ENCODE measurements at regions not wholly inside any gene's neighbourhood (a gene's known extent, or its start where the extent isn't known, plus 50 kb on each side); places are given as distances from the start of the nearest gene placed in this dataset.

- ChIA-PET POLR2A (interaction anchor here (0.5 kb wide), 1 partner anchor 22 kb away, joined by 15 read pairs; no protein-coding TSS in a partner anchor), CTCF (interaction anchor here (1.0 kb wide), 1 partner anchor 11 kb away, joined by 3 read pairs; no protein-coding TSS in a partner anchor)
- Histone ChIP-seq H3K4me3 (ENCODE audit: low read depth, low read length) (no peak overlapping the region), H3K36me3 (ENCODE audit: control insufficient read depth, insufficient read depth, low read length) (no peaks in the 10 kb centered on the region), H3K27me3 (ENCODE audit: control insufficient read depth, insufficient read depth, low read length) (no peaks in the 10 kb centered on the region)
- no peak for TF ChIP-seq CTCF (IDR thresholded peaks at IDR 0.05; ENCODE audit: insufficient read depth, low read depth, low read length)
- DNase-seq (ENCODE audit: low read depth) = no peak
These were observed 381.6 kb downstream of the SIPA1L2 start for GRCh38 chr1:232248276-232248820.

GRCh38 chr1:232247669-232248068 lies 382.3 kb downstream of the SIPA1L2 start:
- no peak for DNase-seq (ENCODE audit: low read depth)
- ChIA-PET CTCF (no interaction called here), POLR2A (no interaction called here)
- Histone ChIP-seq H3K36me3 (ENCODE audit: control insufficient read depth, insufficient read depth, low read length) (no peaks in the 10 kb centered on the region), H3K27me3 (ENCODE audit: control insufficient read depth, insufficient read depth, low read length) (no peaks in the 10 kb centered on the region), H3K4me3 (ENCODE audit: low read depth, low read length) (no peak overlapping the region)
- no peak for TF ChIP-seq CTCF (IDR thresholded peaks at IDR 0.05; ENCODE audit: insufficient read depth, low read depth, low read length)

- no peak for DNase-seq (ENCODE audit: low read depth)
- H3K36me3 ChIP-seq (ENCODE audit: control insufficient read depth, insufficient read depth, low read length) = no peaks in the 10 kb centered on the region
- no peak for TF ChIP-seq CTCF (IDR thresholded peaks at IDR 0.05; ENCODE audit: insufficient read depth, low read depth, low read length)
- POLR2A ChIA-PET = no interaction called here
- H3K4me3 ChIP-seq (ENCODE audit: low read depth, low read length) = no peak overlapping the region
- CTCF ChIA-PET = interaction anchor here (0.7 kb wide), 1 partner anchor 192 kb away, joined by 3 read pairs; no protein-coding TSS in a partner anchor
- 0 out of 2 replicates have a peak, but pooled peaks cover 2% of the 10 kb centered on the region for H3K27me3 ChIP-seq (ENCODE audit: control insufficient read depth, insufficient read depth, low read length)
These were observed 385.5 kb downstream of the SIPA1L2 start for GRCh38 chr1:232244426-232244825.

GRCh38 chr1:232239998-232240397 lies 389.9 kb downstream of the SIPA1L2 start:
- no peak for DNase-seq (ENCODE audit: low read depth)
- TF ChIP-seq CTCF (IDR thresholded peaks at IDR 0.05; ENCODE audit: insufficient read depth, low read depth, low read length) = no peak
- H3K36me3 ChIP-seq (ENCODE audit: control insufficient read depth, insufficient read depth, low read length) = no peaks in the 10 kb centered on the region
- ChIA-PET CTCF (no interaction called here), POLR2A (no interaction called here)
- 0 out of 2 replicates have a peak, but pooled peaks cover 2% of the 10 kb centered on the region for H3K27me3 ChIP-seq (ENCODE audit: control insufficient read depth, insufficient read depth, low read length)
- H3K4me3 ChIP-seq (ENCODE audit: low read depth, low read length) = no peak overlapping the region

- no peak for DNase-seq (ENCODE audit: low read depth)
- Histone ChIP-seq H3K4me3 (ENCODE audit: low read depth, low read length) (no peak overlapping the region), H3K36me3 (ENCODE audit: control insufficient read depth, insufficient read depth, low read length) (no peaks in the 10 kb centered on the region), H3K27me3 (ENCODE audit: control insufficient read depth, insufficient read depth, low read length) (0 out of 2 replicates have a peak, but pooled peaks cover 2% of the 10 kb centered on the region)
- POLR2A ChIA-PET = no interaction called here
- TF ChIP-seq CTCF (IDR thresholded peaks at IDR 0.05; ENCODE audit: insufficient read depth, low read depth, low read length) = no peak
- CTCF ChIA-PET = no interaction called here
These were observed 390.4 kb downstream of the SIPA1L2 start for GRCh38 chr1:232239522-232239921.
